ENCODE measurements at regions not wholly inside any gene's neighbourhood (a gene's known extent, or its start where the extent isn't known, plus 50 kb on each side); places are given as distances from the start of the nearest gene placed in this dataset.

- Histone ChIP-seq H3K9me3 (ENCODE audit: insufficient read depth, low read length) (no peaks in the 10 kb centered on the region), H3K27me3 (ENCODE audit: low read depth, low read length) (no peaks in the 10 kb centered on the region), H3K4me3 (ENCODE audit: low read length) (no peak overlapping the region), H3K4me1 (ENCODE audit: low read length) (peaks cover 5% of the 10 kb centered on the region; the same call in 1 of the 2 replicates), H3K9ac (ENCODE audit: low read length) (no peak overlapping the region), H2AFZ (ENCODE audit: low read depth, low read length) (no peak overlapping the region), H3K36me3 (replicated peaks; ENCODE audit: low read depth, low read length) (no peaks in the 10 kb centered on the region), H3K79me2 (ENCODE audit: low read length) (no peaks in the 10 kb centered on the region), H3K4me2 (ENCODE audit: low read length) (no peak overlapping the region), H4K20me1 (ENCODE audit: insufficient read depth, low read length) (no peaks in the 10 kb centered on the region), H3K27ac (ENCODE audit: low read length) (no peak overlapping the region)
- TF ChIP-seq CTCF (IDR thresholded peaks at IDR 0.05; ENCODE audit: low read depth, low read length) (no peak), EZH2phosphoT487 (IDR thresholded peaks at IDR 0.05; ENCODE audit: low read depth) (no peak)
Measured at GRCh38 chr5:37979559-37979958, 139.7 kb upstream of the GDNF start.

GRCh38 chr5:37975531-37975930 lies 135.7 kb upstream of the GDNF start:
- TF ChIP-seq EZH2phosphoT487 (IDR thresholded peaks at IDR 0.05; ENCODE audit: low read depth) (no peak), CTCF (IDR thresholded peaks at IDR 0.05; ENCODE audit: low read depth, low read length) (no peak)
- Histone ChIP-seq H4K20me1 (ENCODE audit: insufficient read depth, low read length) (no peaks in the 10 kb centered on the region), H3K79me2 (ENCODE audit: low read length) (no peaks in the 10 kb centered on the region), H2AFZ (ENCODE audit: low read depth, low read length) (no peak overlapping the region), H3K36me3 (replicated peaks; ENCODE audit: low read depth, low read length) (no peaks in the 10 kb centered on the region), H3K27ac (ENCODE audit: low read length) (no peak overlapping the region), H3K4me1 (ENCODE audit: low read length) (no peaks in the 10 kb centered on the region), H3K27me3 (ENCODE audit: low read depth, low read length) (no peaks in the 10 kb centered on the region), H3K4me2 (ENCODE audit: low read length) (no peak overlapping the region), H3K9me3 (ENCODE audit: insufficient read depth, low read length) (no peaks in the 10 kb centered on the region), H3K4me3 (ENCODE audit: low read length) (no peak overlapping the region), H3K9ac (ENCODE audit: low read length) (no peak overlapping the region)

GRCh38 chr5:37971483-37972024 lies 131.7 kb upstream of the GDNF start:
- Histone ChIP-seq H2AFZ (ENCODE audit: low read depth, low read length) (no peak overlapping the region), H3K79me2 (ENCODE audit: low read length) (no peaks in the 10 kb centered on the region), H3K27me3 (ENCODE audit: low read depth, low read length) (no peaks in the 10 kb centered on the region), H3K36me3 (replicated peaks; ENCODE audit: low read depth, low read length) (no peaks in the 10 kb centered on the region), H3K4me1 (ENCODE audit: low read length) (no peaks in the 10 kb centered on the region), H4K20me1 (ENCODE audit: insufficient read depth, low read length) (no peaks in the 10 kb centered on the region), H3K9me3 (ENCODE audit: insufficient read depth, low read length) (no peaks in the 10 kb centered on the region), H3K4me3 (ENCODE audit: low read length) (no peak overlapping the region), H3K27ac (ENCODE audit: low read length) (no peak overlapping the region), H3K4me2 (ENCODE audit: low read length) (no peak overlapping the region), H3K9ac (ENCODE audit: low read length) (no peak overlapping the region)
- TF ChIP-seq EZH2phosphoT487 (IDR thresholded peaks at IDR 0.05; ENCODE audit: low read depth) (no peak), CTCF (IDR thresholded peaks at IDR 0.05; ENCODE audit: low read depth, low read length) (no peak)

- H3K4me2 ChIP-seq (ENCODE audit: low read length): no peak overlapping the region
- no peak overlapping the region for H3K27ac ChIP-seq (ENCODE audit: low read length)
- no peaks in the 10 kb centered on the region for H3K79me2 ChIP-seq (ENCODE audit: low read length)
- H3K36me3 ChIP-seq (replicated peaks; ENCODE audit: low read depth, low read length): no peaks in the 10 kb centered on the region
- H2AFZ ChIP-seq (ENCODE audit: low read depth, low read length): no peak overlapping the region
- H3K27me3 ChIP-seq (ENCODE audit: low read depth, low read length): no peaks in the 10 kb centered on the region
- no peak overlapping the region for H3K4me3 ChIP-seq (ENCODE audit: low read length)
- H3K4me1 ChIP-seq (ENCODE audit: low read length): no peaks in the 10 kb centered on the region
- no peak overlapping the region for H3K9ac ChIP-seq (ENCODE audit: low read length)
- H4K20me1 ChIP-seq (ENCODE audit: insufficient read depth, low read length): no peaks in the 10 kb centered on the region
- no peak for TF ChIP-seq CTCF (IDR thresholded peaks at IDR 0.05; ENCODE audit: low read depth, low read length)
- TF ChIP-seq EZH2phosphoT487 (IDR thresholded peaks at IDR 0.05; ENCODE audit: low read depth): no peak
- no peaks in the 10 kb centered on the region for H3K9me3 ChIP-seq (ENCODE audit: insufficient read depth, low read length)
Measured at GRCh38 chr5:37966871-37967270, 127.0 kb upstream of the GDNF start.

All from OCI-LY3 (cell line).